HEK293T (cell line): ENCODE measurements at regions not wholly inside any gene's neighbourhood (a gene's known extent, or its start where the extent isn't known, plus 50 kb on each side); places are given as distances from the start of the nearest gene placed in this dataset.
"Not testable (repeated sequence)": the region's sequence is repeated elsewhere in the genome, so short reads cannot be mapped to it uniquely, and the experiment has no call there.

Experiments used
- CTCF ChIA-PET: fragments of 350-600 bp; formaldehyde crosslinking; extraction: SDS; loops from one replicate; lab custom pipeline; 2021; ENCODE audit warnings: antibody characterized with exemption, inconsistent platforms; lab: Yijun Ruan, JAX
- POLR2A ChIA-PET: fragments of 350-600 bp; formaldehyde crosslinking; extraction: SDS; loops from one replicate; lab custom pipeline; 2020; ENCODE audit warnings: antibody characterized with exemption, inconsistent platforms; lab: Yijun Ruan, JAX
- DNase-seq: peaks from one replicate; pipeline ENCODE4 v3.0.0; 2012; ENCODE audit warnings: mixed read lengths; ENCODE audit errors: extremely low spot score
- ARNT ChIP-seq: fragments of 450-650 bp; IDR thresholded peaks from 2 replicates; pipeline ENCODE4 v1.6.1; 2017; ENCODE audit warnings: mild to moderate bottlenecking
- BHLHE40 ChIP-seq: fragments of 450-650 bp; IDR thresholded peaks from 2 replicates; pipeline ENCODE4 v1.6.1; 2016; ENCODE audit warnings: mild to moderate bottlenecking, moderate library complexity, borderline replicate concordance
- CTBP1 ChIP-seq: fragments of 450-650 bp; IDR thresholded peaks from 2 replicates; pipeline ENCODE4 v1.6.1; 2016; ENCODE audit warnings: borderline replicate concordance
- ELF4 ChIP-seq: fragments of 450-650 bp; IDR thresholded peaks from 2 replicates; pipeline ENCODE4 v1.6.1; 2017; ENCODE audit warnings: antibody characterized with exemption
- FOXA1 ChIP-seq: fragments of 450-650 bp; IDR thresholded peaks from 2 replicates; pipeline ENCODE4 v1.6.1; 2016; ENCODE audit warnings: mild to moderate bottlenecking
- FOXK2 ChIP-seq: fragments of 450-650 bp; IDR thresholded peaks from 2 replicates; pipeline ENCODE4 v1.6.1; 2016; ENCODE audit warnings: mild to moderate bottlenecking
- FOXM1 ChIP-seq: fragments of 450-650 bp; IDR thresholded peaks from 2 replicates; pipeline ENCODE4 v1.6.1; 2017; ENCODE audit warnings: mild to moderate bottlenecking, borderline replicate concordance
- HDGF ChIP-seq: fragments of 450-650 bp; IDR thresholded peaks from 2 replicates; pipeline ENCODE4 v1.6.1; 2017; ENCODE audit warnings: antibody characterized with exemption, borderline replicate concordance
- L3MBTL2 ChIP-seq: fragments of 450-650 bp; conservative IDR thresholded peaks from 2 replicates; pipeline ENCODE4 v1.6.1; 2016; ENCODE audit warnings: mild to moderate bottlenecking
- LEF1 ChIP-seq: fragments of 450-650 bp; IDR thresholded peaks from 2 replicates; pipeline ENCODE4 v1.6.1; 2017; ENCODE audit warnings: mild to moderate bottlenecking, borderline replicate concordance
- NFRKB ChIP-seq: fragments of 450-650 bp; IDR thresholded peaks from 2 replicates; pipeline ENCODE4 v1.6.1; 2016; ENCODE audit warnings: mild to moderate bottlenecking, moderate library complexity
- SP1 ChIP-seq: fragments of 450-650 bp; IDR thresholded peaks from 2 replicates; pipeline ENCODE4 v1.6.1; 2017
- SUZ12 ChIP-seq: fragments of 450-650 bp; IDR thresholded peaks from 2 replicates; pipeline ENCODE4 v1.6.1; 2016; ENCODE audit warnings: mild to moderate bottlenecking
- TARDBP ChIP-seq: fragments of 450-650 bp; IDR thresholded peaks from 2 replicates; pipeline ENCODE4 v1.6.1; 2016
- ZNF384 ChIP-seq: fragments of 450-650 bp; IDR thresholded peaks from 2 replicates; pipeline ENCODE4 v1.6.1; 2016
- TF ChIP-seq, protein P1 (sequence below): fragments of 450-650 bp; IDR thresholded peaks from 2 replicates; pipeline ENCODE4 v1.6.1; 2016

DNA sequence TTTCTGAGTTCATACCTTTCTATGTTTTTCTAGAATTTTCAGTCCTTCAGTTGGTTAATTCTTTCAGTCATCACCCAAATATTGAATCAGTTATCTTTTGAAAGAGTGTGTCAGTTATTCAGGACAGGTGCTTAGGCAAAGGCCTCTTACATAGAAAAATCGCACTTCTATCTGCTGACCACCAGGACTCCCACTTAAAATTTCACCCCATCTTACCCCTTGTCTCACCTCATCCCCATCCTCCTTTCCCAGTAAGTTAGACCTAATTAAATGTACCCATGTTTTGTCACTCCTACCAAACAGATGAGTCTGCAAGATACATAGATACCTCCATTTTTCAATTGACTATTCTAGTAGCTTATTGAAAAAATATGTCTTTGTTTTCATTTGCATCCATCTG, 159.9 kb upstream of the PIK3R1 start:
- DNase-seq = no peak
- no peak for TF ChIP-seq SUZ12
- TF ChIP-seq BHLHE40 = no peak
- TF ChIP-seq LEF1 = no peak
- TF ChIP-seq ARNT = no peak
- no peak for TF ChIP-seq TARDBP
- no peak for TF ChIP-seq FOXM1
- TF ChIP-seq FOXA1 = no peak
- TF ChIP-seq L3MBTL2 = no peak
- TF ChIP-seq CTBP1 = no peak
- TF ChIP-seq ZNF384 = no peak
- no peak for TF ChIP-seq NFRKB
- no peak for TF ChIP-seq ELF4
- no peak for TF ChIP-seq SP1
- TF ChIP-seq, protein P1, sequence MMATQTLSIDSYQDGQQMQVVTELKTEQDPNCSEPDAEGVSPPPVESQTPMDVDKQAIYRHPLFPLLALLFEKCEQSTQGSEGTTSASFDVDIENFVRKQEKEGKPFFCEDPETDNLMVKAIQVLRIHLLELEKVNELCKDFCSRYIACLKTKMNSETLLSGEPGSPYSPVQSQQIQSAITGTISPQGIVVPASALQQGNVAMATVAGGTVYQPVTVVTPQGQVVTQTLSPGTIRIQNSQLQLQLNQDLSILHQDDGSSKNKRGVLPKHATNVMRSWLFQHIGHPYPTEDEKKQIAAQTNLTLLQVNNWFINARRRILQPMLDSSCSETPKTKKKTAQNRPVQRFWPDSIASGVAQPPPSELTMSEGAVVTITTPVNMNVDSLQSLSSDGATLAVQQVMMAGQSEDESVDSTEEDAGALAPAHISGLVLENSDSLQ = no peak
- no peak for TF ChIP-seq HDGF
- TF ChIP-seq FOXK2 = no peak
- CTCF ChIA-PET = no interaction called here
- POLR2A ChIA-PET = no interaction called here

- no peak for TF ChIP-seq HDGF
- TF ChIP-seq, protein P1 = no peak
- TF ChIP-seq ZNF384 = no peak
- DNase-seq = no peak
Measured at GRCh38 chr5:68054638-68055037, 160.9 kb upstream of the PIK3R1 start.

GRCh38 chr5:68053202-68053601, 162.4 kb upstream of the PIK3R1 start:
- TF ChIP-seq FOXM1 (no peak), ELF4 (no peak), LEF1 (no peak), NFRKB (no peak), FOXK2 (no peak), L3MBTL2 (no peak), BHLHE40 (no peak), ARNT (no peak), ZNF384 (no peak), SUZ12 (no peak), FOXA1 (no peak), SP1 (no peak), CTBP1 (no peak), TARDBP (no peak), HDGF (no peak)
- TF ChIP-seq, protein P1 = no peak
- DNase-seq = no peak
- CTCF ChIA-PET = no interaction called here
- POLR2A ChIA-PET = no interaction called here

More at GRCh38 chr5:68054638-68055037, 160.9 kb upstream of the PIK3R1 start:
- ChIA-PET CTCF (no interaction called here), POLR2A (no interaction called here)

DNA sequence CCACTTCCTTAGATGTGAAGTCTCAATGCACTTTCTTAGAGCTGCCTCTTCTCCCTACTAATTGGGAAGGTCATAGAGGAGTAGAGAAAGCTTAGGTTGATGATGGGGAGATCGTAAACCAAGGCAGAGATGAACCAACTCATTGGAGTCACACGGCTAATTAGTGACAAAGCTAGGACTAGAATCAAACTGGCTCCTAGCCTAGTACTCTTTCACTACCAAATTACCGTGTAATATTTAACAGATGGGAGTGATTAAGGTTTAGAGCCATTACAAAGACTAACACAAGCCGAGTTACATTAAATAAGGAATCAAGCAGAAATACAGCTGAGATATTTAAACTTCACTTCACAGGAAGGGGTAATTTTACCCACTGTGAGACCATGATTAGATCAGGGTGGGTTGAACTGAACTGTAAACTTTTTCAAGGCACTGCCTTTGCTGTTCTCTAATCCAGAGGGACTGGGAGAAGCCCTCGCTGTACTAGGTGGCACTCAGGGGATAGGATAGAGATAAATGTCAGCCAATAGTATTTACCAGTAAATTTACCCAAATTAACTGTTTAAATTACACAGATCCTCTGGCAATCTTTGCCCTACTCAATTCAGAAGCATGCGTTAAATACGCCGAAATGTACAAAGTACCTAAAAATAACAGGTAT, 166.4 kb upstream of the PIK3R1 start:
- DNase-seq = no peak
- POLR2A ChIA-PET = no interaction called here
- CTCF ChIA-PET = no interaction called here
- TF ChIP-seq L3MBTL2 (no peak), ELF4 (no peak), NFRKB (no peak), BHLHE40 (no peak), FOXM1 (no peak), ZNF384 (no peak), LEF1 (no peak), CTBP1 (no peak), HDGF (no peak), FOXK2 (no peak), TARDBP (no peak)

- CTCF ChIA-PET = no interaction called here
- DNase-seq = no peak
- POLR2A ChIA-PET = no interaction called here
- TF ChIP-seq HDGF (no peak), ZNF384 (no peak), FOXM1 (no peak), FOXA1 (no peak), BHLHE40 (no peak), L3MBTL2 (no peak), NFRKB (no peak)
Measured at GRCh38 chr5:68048516-68048915, 167.0 kb upstream of the PIK3R1 start.

DNA sequence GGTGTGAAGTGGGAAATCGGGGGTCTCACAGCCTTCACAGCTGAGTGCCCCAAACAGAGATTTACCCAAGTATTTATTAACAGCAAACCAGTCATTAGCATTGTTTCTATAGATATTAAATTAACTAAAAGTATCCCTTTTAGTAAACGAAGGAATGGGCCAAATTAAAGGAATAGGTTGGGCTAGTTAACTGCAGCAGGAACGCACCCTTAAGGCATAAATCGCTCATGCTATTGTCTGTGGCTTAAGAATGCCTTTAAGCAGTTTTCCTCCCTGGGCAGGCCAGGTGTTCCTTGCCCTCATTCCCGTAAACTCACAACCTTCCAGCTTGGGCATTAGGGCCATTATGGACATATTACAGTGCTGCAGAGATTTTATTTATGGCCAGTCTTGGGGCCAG, 167.5 kb upstream of the PIK3R1 start:
- POLR2A ChIA-PET, DNase-seq, CTCF ChIA-PET: not testable (repeated sequence)

DNA sequence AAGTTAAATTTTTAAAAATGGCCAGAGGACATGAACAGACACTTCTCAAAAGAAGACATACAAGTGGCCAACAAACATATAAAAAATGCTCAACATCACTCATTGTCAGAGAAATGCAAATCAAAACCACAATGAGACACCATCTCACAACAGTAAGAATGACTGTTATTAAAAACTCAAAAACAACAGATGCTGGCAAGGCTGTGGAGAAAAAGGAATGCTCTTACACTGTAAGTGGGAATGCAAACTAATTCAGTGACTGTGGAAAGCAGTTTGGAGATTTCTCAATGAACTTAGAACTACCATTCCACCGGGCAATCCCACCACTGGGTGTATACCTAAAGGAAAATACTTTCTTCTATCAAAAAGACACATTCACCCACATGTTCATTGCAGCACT, 168.5 kb upstream of the PIK3R1 start:
- TF ChIP-seq ARNT (no peak), SUZ12 (no peak), L3MBTL2 (no peak), BHLHE40 (no peak), NFRKB (no peak), FOXK2 (no peak), TARDBP (no peak), SP1 (no peak), CTBP1 (no peak), FOXA1 (no peak)
- POLR2A ChIA-PET = no interaction called here
- CTCF ChIA-PET = no interaction called here
- DNase-seq = no peak
